Mammary epithelial cell (primary cell): ENCODE measurements at regions not wholly inside any gene's neighbourhood (a gene's known extent, or its start where the extent isn't known, plus 50 kb on each side); places are given as distances from the start of the nearest gene placed in this dataset.

Experiments
- CTCF ChIP-seq, 2 donors: IDR thresholded peaks in 1 of 2; conservative IDR thresholded peaks in 1 of 2; 2 replicates each; pipeline ENCODE4 v1.5.1; 2011 to 2012; ENCODE audit warnings: inconsistent platforms in 2 of 2, low read length in 2 of 2, mild to moderate bottlenecking in 2 of 2, control low read depth in 1 of 2, low read depth in 1 of 2; ENCODE audit not compliant: insufficient read depth in 1 of 2; ENCODE audit errors: extremely low read depth in 1 of 2
- EZH2 ChIP-seq: IDR thresholded peaks from 2 replicates; pipeline ENCODE4 v1.6.1; 2012; ENCODE audit warnings: low read length, inconsistent platforms, borderline replicate concordance

- TF ChIP-seq CTCF (conservative IDR thresholded peaks at IDR 0.05 in 1 of 2, IDR thresholded peaks at IDR 0.05 in 1 of 2; ENCODE audit: extremely low read depth in 1 of 2, insufficient read depth in 1 of 2, low read depth in 1 of 2, low read length in 2 of 2) (no peak), EZH2 (no peak)
These were observed 932.0 kb downstream of the SLITRK6 start for GRCh38 chr13:84867246-84867645.
